NB4 (cell line): ENCODE measurements at regions not wholly inside any gene's neighbourhood (a gene's known extent, or its start where the extent isn't known, plus 50 kb on each side); places are given as distances from the start of the nearest gene placed in this dataset.

Experiments used
- DNase-seq: peaks from one replicate; pipeline ENCODE4 v3.0.0; 2010; ENCODE audit warnings: low read depth
- H3K4me3 ChIP-seq: one replicate; pipeline ENCODE4 v1.5.1; 2011; ENCODE audit warnings: mild to moderate bottlenecking, low read depth, low read length, moderate library complexity
- MYC ChIP-seq: IDR thresholded peaks from 2 replicates; pipeline ENCODE4 v1.6.1; 2011; ENCODE audit warnings: low read depth, low read length
- POLR2A ChIP-seq: IDR thresholded peaks from 2 replicates; pipeline ENCODE4 v1.6.1; 2011; ENCODE audit warnings: mild to moderate bottlenecking; ENCODE audit not compliant: insufficient read length; ENCODE audit errors: extremely low read depth
- TF ChIP-seq, protein P1 (sequence below): IDR thresholded peaks from one replicate; pipeline ENCODE4 v1.5.1; 2012; ENCODE audit warnings: low read depth, low read length
- TF ChIP-seq, protein P2 (sequence below): IDR thresholded peaks from 2 replicates; pipeline ENCODE4 v1.6.1; 2011; ENCODE audit warnings: low read depth, low read length

DNA sequence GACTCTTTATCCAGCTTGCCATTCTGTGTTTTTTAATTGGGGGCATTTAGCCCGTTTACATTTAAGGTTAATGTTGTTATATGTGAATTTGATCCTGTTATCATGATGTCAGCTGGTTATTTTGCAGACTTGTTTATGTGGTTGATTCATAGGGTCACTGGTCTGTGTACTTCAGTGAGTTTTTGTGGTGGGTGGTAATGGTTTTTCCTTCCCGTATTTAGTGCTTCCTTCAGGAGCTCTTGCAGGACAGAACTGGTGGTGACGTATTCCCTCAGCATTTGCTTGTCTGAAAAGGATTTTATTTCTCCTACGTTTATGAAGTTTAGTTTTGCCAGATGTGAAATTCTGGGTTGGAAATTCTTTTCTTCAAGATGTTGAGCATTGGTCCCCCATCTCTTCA, 381.1 kb downstream of the MAN2A1 start:
- DNase-seq = no peak
- TF ChIP-seq POLR2A = no peak
- no peak for TF ChIP-seq MYC
- TF ChIP-seq, protein P1, sequence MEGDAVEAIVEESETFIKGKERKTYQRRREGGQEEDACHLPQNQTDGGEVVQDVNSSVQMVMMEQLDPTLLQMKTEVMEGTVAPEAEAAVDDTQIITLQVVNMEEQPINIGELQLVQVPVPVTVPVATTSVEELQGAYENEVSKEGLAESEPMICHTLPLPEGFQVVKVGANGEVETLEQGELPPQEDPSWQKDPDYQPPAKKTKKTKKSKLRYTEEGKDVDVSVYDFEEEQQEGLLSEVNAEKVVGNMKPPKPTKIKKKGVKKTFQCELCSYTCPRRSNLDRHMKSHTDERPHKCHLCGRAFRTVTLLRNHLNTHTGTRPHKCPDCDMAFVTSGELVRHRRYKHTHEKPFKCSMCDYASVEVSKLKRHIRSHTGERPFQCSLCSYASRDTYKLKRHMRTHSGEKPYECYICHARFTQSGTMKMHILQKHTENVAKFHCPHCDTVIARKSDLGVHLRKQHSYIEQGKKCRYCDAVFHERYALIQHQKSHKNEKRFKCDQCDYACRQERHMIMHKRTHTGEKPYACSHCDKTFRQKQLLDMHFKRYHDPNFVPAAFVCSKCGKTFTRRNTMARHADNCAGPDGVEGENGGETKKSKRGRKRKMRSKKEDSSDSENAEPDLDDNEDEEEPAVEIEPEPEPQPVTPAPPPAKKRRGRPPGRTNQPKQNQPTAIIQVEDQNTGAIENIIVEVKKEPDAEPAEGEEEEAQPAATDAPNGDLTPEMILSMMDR = no peak
- TF ChIP-seq, protein P2, sequence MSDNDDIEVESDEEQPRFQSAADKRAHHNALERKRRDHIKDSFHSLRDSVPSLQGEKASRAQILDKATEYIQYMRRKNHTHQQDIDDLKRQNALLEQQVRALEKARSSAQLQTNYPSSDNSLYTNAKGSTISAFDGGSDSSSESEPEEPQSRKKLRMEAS = no peak
- no peak overlapping the region for H3K4me3 ChIP-seq

DNA sequence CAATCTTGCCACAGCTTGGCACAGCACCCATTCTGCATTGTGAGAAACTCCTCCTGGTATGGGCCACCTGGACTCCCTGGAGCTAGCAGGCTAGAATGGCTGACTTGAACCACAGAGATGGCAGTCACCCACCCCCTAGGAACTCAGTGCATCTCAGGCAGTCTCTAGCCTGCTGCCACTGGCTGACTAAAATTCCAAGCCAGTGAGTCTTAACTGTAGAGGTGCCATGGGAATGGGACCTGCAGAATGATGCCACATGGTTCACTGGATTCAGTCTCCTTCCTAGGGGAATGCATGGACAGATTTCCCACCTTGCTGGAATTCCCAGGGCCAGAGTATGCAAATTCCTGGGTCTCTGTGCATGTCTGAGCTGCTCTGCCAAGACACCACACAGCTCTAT, 382.9 kb downstream of the MAN2A1 start:
- DNase-seq = no peak
- TF ChIP-seq POLR2A = no peak
- TF ChIP-seq, protein P1 = no peak
- no peak overlapping the region for H3K4me3 ChIP-seq

DNA sequence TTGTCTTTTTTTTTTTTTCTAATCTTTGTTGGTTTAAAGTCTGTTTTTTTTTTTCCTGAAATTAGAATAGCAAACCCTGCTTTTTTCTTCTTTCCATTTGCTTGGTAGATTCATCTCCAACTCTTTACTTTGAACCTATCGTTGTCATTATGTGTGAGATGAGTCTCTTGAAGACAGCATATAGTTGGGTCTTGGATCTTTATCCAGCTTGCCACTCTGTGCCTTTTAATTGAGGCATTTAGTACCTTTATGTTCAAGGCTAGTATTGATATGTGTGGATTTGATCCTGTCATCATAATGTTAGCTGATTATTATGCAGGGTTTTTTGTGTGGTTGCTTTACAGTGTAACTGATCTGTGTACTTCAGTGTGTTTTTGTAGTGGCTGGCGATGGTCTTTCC, 383.8 kb downstream of the MAN2A1 start:
- H3K4me3 ChIP-seq = no peak overlapping the region
- DNase-seq = no peak
- no peak for TF ChIP-seq MYC
- TF ChIP-seq, protein P1 = no peak
- no peak for TF ChIP-seq POLR2A
- TF ChIP-seq, protein P2 = no peak

DNA sequence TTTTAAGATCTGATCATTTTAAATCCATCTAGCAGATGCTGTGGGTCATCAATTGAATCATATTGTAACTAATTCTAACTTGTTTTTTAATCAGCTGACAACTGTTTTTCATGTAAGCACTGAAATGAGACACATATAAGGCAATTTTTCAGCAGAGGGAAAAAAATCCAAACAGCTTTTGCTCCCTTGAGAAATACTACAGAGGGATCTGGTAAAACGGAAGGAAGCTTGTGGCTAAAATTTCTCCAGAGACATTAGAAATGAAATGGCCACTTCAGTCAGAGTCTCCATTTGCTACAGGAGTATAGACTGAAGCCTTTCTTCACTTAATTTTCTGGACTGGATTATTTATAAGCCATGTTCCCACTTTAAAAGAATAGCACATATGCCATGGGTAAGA, 385.9 kb downstream of the MAN2A1 start:
- TF ChIP-seq POLR2A (no peak), MYC (no peak)
- TF ChIP-seq, protein P1 = no peak
- TF ChIP-seq, protein P2 = no peak
- H3K4me3 ChIP-seq = no peak overlapping the region
- no peak for DNase-seq

DNA sequence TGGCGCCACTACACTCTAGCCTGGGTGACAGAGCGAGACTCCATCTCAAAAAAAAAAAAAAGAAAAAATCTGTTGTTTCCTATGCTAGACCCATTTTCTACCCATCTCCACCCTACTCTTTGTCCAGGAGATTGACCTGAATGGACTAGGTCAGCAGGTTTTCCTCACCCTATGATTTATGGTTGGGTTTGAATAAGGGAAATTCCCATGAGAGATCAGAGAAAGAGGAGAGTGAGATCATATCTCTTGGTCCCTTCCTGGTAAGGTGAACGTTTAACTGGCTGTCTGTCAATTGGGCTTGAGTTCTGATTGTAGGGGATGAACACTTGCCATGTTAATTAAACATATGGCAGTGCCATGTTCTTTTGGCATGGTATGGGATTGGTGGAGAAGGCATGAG, 387.4 kb downstream of the MAN2A1 start:
- no peak for DNase-seq

More for the DNA sequence above, 387.4 kb downstream of the MAN2A1 start:
- TF ChIP-seq POLR2A = no peak
- TF ChIP-seq, protein P1 = no peak
- TF ChIP-seq, protein P2 = no peak
- no peak for TF ChIP-seq MYC
- no peak overlapping the region for H3K4me3 ChIP-seq
